Fibroblast of the aortic adventitia (primary cell): ENCODE measurements at regions not wholly inside any gene's neighbourhood (a gene's known extent, or its start where the extent isn't known, plus 50 kb on each side); places are given as distances from the start of the nearest gene placed in this dataset.

Experiments used
- DNase-seq: peaks from one replicate; pipeline ENCODE4 v3.0.0-alpha.2; 2010; ENCODE audit warnings: low read depth
- H3K4me3 ChIP-seq: 2 replicates; pipeline ENCODE4 v1.5.1; 2011; ENCODE audit warnings: low read depth, mild to moderate bottlenecking, control low read depth, low read length, moderate library complexity
- CTCF ChIP-seq: IDR thresholded peaks from 2 replicates; pipeline ENCODE4 v1.5.1; 2011; ENCODE audit warnings: mild to moderate bottlenecking, low read length, control low read depth, inconsistent platforms; ENCODE audit not compliant: insufficient read depth

- peak; percentile 37 for DNase-seq
- H3K4me3 ChIP-seq: no peak overlapping the region
- TF ChIP-seq CTCF: no peak
Observed at GRCh38 chr5:109533751-109534272, 124.0 kb upstream of the PJA2 start.

GRCh38 chr5:109532773-109533364, 123.1 kb upstream of the PJA2 start:
- peak; percentile 6 for DNase-seq
- no peak for TF ChIP-seq CTCF
- H3K4me3 ChIP-seq: no peak overlapping the region

DNA sequence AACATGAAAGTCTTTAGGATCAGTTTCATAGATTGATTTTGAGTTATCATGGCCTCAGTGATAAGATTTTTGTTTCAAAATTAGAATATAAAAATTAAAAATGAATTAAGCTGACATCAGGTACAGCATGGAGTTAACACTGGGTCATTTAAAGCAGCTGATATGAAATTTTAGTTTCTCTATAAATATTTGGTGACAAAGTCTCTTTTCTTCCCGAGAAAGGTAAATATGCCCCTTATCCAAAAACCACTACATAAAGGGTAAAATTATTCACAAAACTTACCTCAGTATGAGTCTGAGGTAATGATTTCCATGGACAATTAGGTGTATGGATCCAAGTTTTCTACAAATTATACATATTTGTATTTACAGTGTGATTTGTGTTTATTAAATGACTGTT, 121.5 kb upstream of the PJA2 start:
- no peak for TF ChIP-seq CTCF
- no peak for DNase-seq
- H3K4me3 ChIP-seq: no peak overlapping the region

DNA sequence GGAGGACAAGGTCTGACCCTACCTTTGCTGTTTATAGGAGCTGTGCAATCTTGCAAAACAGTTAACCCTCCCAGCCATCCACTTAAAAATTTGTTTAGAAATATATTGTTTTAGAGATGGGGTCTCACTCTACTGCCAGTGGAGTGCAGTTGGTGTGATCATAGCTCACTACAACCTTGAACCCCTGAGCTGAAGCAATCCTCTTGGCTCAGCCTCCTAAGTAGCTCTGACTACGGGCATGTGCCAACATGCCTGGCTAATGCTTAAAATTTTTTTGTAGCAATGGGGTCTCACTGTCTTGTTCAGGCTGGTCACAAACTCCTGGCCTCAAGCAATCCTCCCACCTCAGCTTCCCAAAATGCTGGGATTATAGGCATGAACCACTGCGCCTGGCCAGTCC, 120.2 kb upstream of the PJA2 start:
- no peak for TF ChIP-seq CTCF
- no peak for DNase-seq
- H3K4me3 ChIP-seq: no peak overlapping the region

DNA sequence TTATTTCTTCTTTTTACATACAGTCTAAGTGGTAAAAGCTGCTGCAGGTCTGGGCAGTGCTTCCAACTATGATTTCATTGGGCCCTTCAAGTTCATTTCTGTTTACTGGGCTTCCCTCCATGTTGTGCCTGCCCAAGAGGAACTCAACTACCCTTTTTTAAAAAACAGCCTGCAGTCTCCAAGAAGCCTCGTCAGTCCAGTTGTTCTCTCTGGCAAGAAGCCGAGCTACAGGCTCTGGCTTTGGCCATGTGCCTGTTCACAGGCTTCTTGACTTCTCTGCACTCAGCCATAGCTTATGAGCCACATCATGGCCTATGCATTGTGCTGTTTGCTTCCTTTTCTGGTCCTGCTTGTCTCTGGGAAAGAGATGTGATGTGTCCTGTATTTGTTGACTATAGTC, 119.7 kb upstream of the PJA2 start:
- no peak for TF ChIP-seq CTCF
- H3K4me3 ChIP-seq: no peak overlapping the region
- peak; percentile 65 for DNase-seq

DNA sequence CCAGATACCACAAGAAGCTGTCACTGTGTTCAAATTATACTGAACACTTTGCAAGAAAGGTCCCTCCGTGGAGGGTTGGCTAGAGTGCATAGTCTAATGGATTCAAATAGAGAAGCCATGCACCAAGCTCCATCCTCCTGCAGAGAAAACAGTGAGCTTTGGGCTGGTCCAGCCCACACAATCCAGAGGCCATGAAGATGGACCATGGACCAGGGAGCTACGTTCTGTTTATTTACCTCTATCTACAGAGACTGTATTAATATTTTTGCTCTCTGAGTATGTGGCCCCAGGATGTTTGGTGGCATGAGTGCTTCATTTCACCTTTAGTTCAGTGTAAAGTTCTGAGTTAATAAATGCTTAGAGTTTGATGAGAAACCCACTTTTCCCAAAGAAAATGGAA, 114.8 kb upstream of the PJA2 start:
- no peak for TF ChIP-seq CTCF
- no peak overlapping the region for H3K4me3 ChIP-seq
- DNase-seq: no peak

- H3K4me3 ChIP-seq: no peak overlapping the region
- TF ChIP-seq CTCF: no peak
- no peak for DNase-seq
Observed at GRCh38 chr5:109524026-109524425, 114.3 kb upstream of the PJA2 start.
